ENCODE measurements at regions not wholly inside any gene's neighbourhood (a gene's known extent, or its start where the extent isn't known, plus 50 kb on each side); places are given as distances from the start of the nearest gene placed in this dataset.

- Histone ChIP-seq H3K27me3 (ENCODE audit: control insufficient read depth in 4 of 4, insufficient read depth in 4 of 4, low read length in 3 of 4) (no peaks in the 10 kb centered on the region), H3K27ac (ENCODE audit: low read depth in 1 of 2, low read length in 2 of 2) (no peak overlapping the region), H3K9me3 (ENCODE audit: control insufficient read depth in 4 of 4, low read length in 3 of 4) (no peaks in the 10 kb centered on the region), H3K9ac (ENCODE audit: low read depth in 1 of 2, low read length in 2 of 2) (peak overlapping the region in 1 of 2 donors; percentile 29), H3K4me1 (ENCODE audit: control insufficient read depth in 4 of 4, insufficient read depth in 4 of 4, low read length in 3 of 4) (peaks cover 0 to 14% (median 2%) of the 10 kb centered on the region in 4 donors), H3K4me3 (ENCODE audit: low read depth in 1 of 3, low read length in 3 of 3) (no peak overlapping the region), H3K36me3 (ENCODE audit: control insufficient read depth in 4 of 4, insufficient read depth in 3 of 4, low read depth in 1 of 4, low read length in 3 of 4) (no peaks in the 10 kb centered on the region)
- TF ChIP-seq REST (IDR thresholded peaks at IDR 0.05): no peak
- no peak for TF ChIP-seq TAF1 (conservative IDR thresholded peaks at IDR 0.05)
- no peak for DNase-seq (ENCODE audit: low spot score)
- WGBS: 34% methylated on average over 5 of the region's 5 CpGs
These were observed 125.3 kb upstream of the SLC25A13 start for GRCh38 chr7:96447109-96447645.

- no peaks in the 10 kb centered on the region for H3K9me3 ChIP-seq (ENCODE audit: control insufficient read depth in 4 of 4, low read length in 3 of 4)
- WGBS: 92% methylated on average over 5 of the region's 5 CpGs
- DNase-seq (ENCODE audit: low spot score): no peak
- H3K27ac ChIP-seq (ENCODE audit: low read depth in 1 of 2, low read length in 2 of 2): no peak overlapping the region
- H3K4me3 ChIP-seq (ENCODE audit: low read depth in 1 of 3, low read length in 3 of 3): no peak overlapping the region
- no peaks in the 10 kb centered on the region for H3K36me3 ChIP-seq (ENCODE audit: control insufficient read depth in 4 of 4, insufficient read depth in 3 of 4, low read depth in 1 of 4, low read length in 3 of 4)
- H3K4me1 ChIP-seq (ENCODE audit: control insufficient read depth in 4 of 4, insufficient read depth in 4 of 4, low read length in 3 of 4): peaks cover 0 to 1% (median under 1%) of the 10 kb centered on the region in 4 donors
- H3K9ac ChIP-seq (ENCODE audit: low read depth in 1 of 2, low read length in 2 of 2): no peak overlapping the region
- no peaks in the 10 kb centered on the region for H3K27me3 ChIP-seq (ENCODE audit: control insufficient read depth in 4 of 4, insufficient read depth in 4 of 4, low read length in 3 of 4)
- TF ChIP-seq HNF4A (conservative IDR thresholded peaks at IDR 0.05) (no peak), REST (IDR thresholded peaks at IDR 0.05) (no peak), HNF4G (IDR thresholded peaks at IDR 0.05) (no peak), SP1 (IDR thresholded peaks at IDR 0.05) (no peak), FOXA1 (IDR thresholded peaks at IDR 0.05) (no peak), FOXA2 (IDR thresholded peaks at IDR 0.05) (no peak), MAX (IDR thresholded peaks at IDR 0.05) (no peak), ZBTB33 (IDR thresholded peaks at IDR 0.05) (no peak), NR2F2 (IDR thresholded peaks at IDR 0.05) (no peak), GABPA (IDR thresholded peaks at IDR 0.05 in 1 of 2, conservative IDR thresholded peaks at IDR 0.05 in 1 of 2) (no peak), ATF3 (IDR thresholded peaks at IDR 0.05) (no peak), YY1 (IDR thresholded peaks at IDR 0.05) (no peak), EGR1 (IDR thresholded peaks at IDR 0.05; ENCODE audit: low read depth in 2 of 2) (no peak), RAD21 (IDR thresholded peaks at IDR 0.05) (no peak), JUND (IDR thresholded peaks at IDR 0.05) (no peak), CTCF (IDR thresholded peaks at IDR 0.05; ENCODE audit: low read depth, low read length, missing input control) (no peak), TAF1 (conservative IDR thresholded peaks at IDR 0.05) (no peak)
These were observed 119.7 kb upstream of the SLC25A13 start for GRCh38 chr7:96441436-96442084.

Measured in liver (tissue), 8 donors.